ENCODE measurements at regions not wholly inside any gene's neighbourhood (a gene's known extent, or its start where the extent isn't known, plus 50 kb on each side); places are given as distances from the start of the nearest gene placed in this dataset.

DNA sequence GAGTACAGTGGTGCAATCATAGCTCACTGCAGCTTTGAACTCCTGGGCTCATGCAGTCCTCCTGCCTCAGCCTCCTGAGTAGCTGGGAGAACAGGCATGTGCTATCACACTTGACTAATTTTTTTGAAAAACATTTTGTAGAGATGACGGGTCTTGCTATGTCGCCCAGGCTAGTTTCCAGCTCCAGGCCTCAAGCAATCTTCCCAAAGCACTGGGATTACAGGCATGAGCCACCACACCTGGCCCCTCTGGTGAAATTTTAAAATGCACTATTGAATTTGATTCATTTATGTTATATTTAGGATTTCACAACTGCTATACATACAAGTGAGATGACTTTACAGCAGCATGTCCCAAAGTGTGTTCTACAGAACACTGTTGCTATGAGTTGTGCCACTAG is 50.8 kb upstream of the TPM1 start:
- TF ChIP-seq, protein P1, sequence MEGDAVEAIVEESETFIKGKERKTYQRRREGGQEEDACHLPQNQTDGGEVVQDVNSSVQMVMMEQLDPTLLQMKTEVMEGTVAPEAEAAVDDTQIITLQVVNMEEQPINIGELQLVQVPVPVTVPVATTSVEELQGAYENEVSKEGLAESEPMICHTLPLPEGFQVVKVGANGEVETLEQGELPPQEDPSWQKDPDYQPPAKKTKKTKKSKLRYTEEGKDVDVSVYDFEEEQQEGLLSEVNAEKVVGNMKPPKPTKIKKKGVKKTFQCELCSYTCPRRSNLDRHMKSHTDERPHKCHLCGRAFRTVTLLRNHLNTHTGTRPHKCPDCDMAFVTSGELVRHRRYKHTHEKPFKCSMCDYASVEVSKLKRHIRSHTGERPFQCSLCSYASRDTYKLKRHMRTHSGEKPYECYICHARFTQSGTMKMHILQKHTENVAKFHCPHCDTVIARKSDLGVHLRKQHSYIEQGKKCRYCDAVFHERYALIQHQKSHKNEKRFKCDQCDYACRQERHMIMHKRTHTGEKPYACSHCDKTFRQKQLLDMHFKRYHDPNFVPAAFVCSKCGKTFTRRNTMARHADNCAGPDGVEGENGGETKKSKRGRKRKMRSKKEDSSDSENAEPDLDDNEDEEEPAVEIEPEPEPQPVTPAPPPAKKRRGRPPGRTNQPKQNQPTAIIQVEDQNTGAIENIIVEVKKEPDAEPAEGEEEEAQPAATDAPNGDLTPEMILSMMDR (conservative IDR thresholded peaks at IDR 0.05 in 1 of 2, IDR thresholded peaks at IDR 0.05 in 1 of 2; ENCODE audit: low read depth in 1 of 2, low read length in 2 of 2) = no peak
- TF ChIP-seq EZH2 (IDR thresholded peaks at IDR 0.05; ENCODE audit: low read length, missing control alignments) = no peak
- no peak overlapping the region for H3K27ac ChIP-seq (ENCODE audit: insufficient read depth, low read length)
- no peaks in the 10 kb centered on the region for H3K79me2 ChIP-seq (ENCODE audit: control insufficient read depth, insufficient read depth, low read length)
- no peak overlapping the region for H3K9ac ChIP-seq (ENCODE audit: insufficient read depth, low read length)
- no peaks in the 10 kb centered on the region for H4K20me1 ChIP-seq (ENCODE audit: control insufficient read depth, extremely low read depth, insufficient read depth, low read length)
- no peak overlapping the region for H3K4me3 ChIP-seq (replicated peaks in 1 of 4; ENCODE audit: control extremely low read depth in 1 of 4, insufficient read depth in 1 of 4, low read depth in 3 of 4, low read length in 4 of 4)
- no peak for DNase-seq (ENCODE audit: low read depth in 2 of 2)
- no peaks in the 10 kb centered on the region for H3K36me3 ChIP-seq (ENCODE audit: control insufficient read depth, insufficient read depth, low read length)
- no peaks in the 10 kb centered on the region for H3K27me3 ChIP-seq (ENCODE audit: control insufficient read depth, insufficient read depth, low read length)
- no peaks in the 10 kb centered on the region for H3K9me3 ChIP-seq (ENCODE audit: control insufficient read depth, insufficient read depth, low read depth, low read length)
- H3K4me2 ChIP-seq (ENCODE audit: extremely low read depth, insufficient read depth, low read length) = no peak overlapping the region
- no peaks in the 10 kb centered on the region for H3K4me1 ChIP-seq (ENCODE audit: control insufficient read depth, extremely low read depth, insufficient read depth, low read length)
- H2AFZ ChIP-seq (ENCODE audit: low read length) = no peak overlapping the region

DNA sequence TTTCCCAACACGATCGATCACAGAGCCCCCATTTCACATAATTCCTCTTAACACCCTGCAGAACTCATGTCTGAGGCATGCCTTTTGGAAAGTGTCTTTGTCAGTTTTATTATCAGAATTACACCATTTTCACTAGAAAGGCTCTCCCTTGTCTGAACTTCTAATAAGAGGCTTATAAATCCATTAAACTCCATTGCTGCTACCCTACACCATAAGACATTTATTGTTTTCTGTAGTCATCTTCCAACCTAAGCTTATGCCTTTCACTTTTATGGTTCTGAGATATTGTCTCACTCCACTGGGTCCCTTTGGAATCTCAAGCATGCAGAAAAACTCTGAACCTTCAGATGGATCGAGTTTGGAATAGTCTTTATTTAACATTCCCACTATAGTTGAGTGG is 50.2 kb upstream of the TPM1 start:
- Histone ChIP-seq H4K20me1 (ENCODE audit: control insufficient read depth, extremely low read depth, insufficient read depth, low read length) (no peaks in the 10 kb centered on the region), H3K9me3 (ENCODE audit: control insufficient read depth, insufficient read depth, low read depth, low read length) (no peaks in the 10 kb centered on the region), H3K27ac (ENCODE audit: insufficient read depth, low read length) (no peak overlapping the region), H3K4me2 (ENCODE audit: extremely low read depth, insufficient read depth, low read length) (no peak overlapping the region), H2AFZ (ENCODE audit: low read length) (no peak overlapping the region), H3K4me3 (replicated peaks in 1 of 4; ENCODE audit: control extremely low read depth in 1 of 4, insufficient read depth in 1 of 4, low read depth in 3 of 4, low read length in 4 of 4) (no peak overlapping the region), H3K4me1 (ENCODE audit: control insufficient read depth, extremely low read depth, insufficient read depth, low read length) (no peaks in the 10 kb centered on the region), H3K9ac (ENCODE audit: insufficient read depth, low read length) (no peak overlapping the region), H3K36me3 (ENCODE audit: control insufficient read depth, insufficient read depth, low read length) (no peaks in the 10 kb centered on the region), H3K79me2 (ENCODE audit: control insufficient read depth, insufficient read depth, low read length) (no peaks in the 10 kb centered on the region), H3K27me3 (ENCODE audit: control insufficient read depth, insufficient read depth, low read length) (no peaks in the 10 kb centered on the region)
- no peak for DNase-seq (ENCODE audit: low read depth in 2 of 2)
- no peak for TF ChIP-seq EZH2 (IDR thresholded peaks at IDR 0.05; ENCODE audit: low read length, missing control alignments)
- TF ChIP-seq, protein P1 (conservative IDR thresholded peaks at IDR 0.05 in 1 of 2, IDR thresholded peaks at IDR 0.05 in 1 of 2; ENCODE audit: low read depth in 1 of 2, low read length in 2 of 2) = no peak

Data from fibroblast of lung (primary cell).